Lower lobe of right lung (tissue), 2 donors: ENCODE measurements at regions not wholly inside any gene's neighbourhood (a gene's known extent, or its start where the extent isn't known, plus 50 kb on each side); places are given as distances from the start of the nearest gene placed in this dataset.

Source experiments
- ATAC-seq, 2 donors: fragments of 200-7000 bp; cut with Tn5 transposase; one replicate each; pipeline ENCODE4 v1.9.1; 2020 to 2022; ENCODE audit warnings: mild to moderate bottlenecking in 2 of 2, moderate library complexity in 2 of 2
- DNase-seq: peaks from one replicate; pipeline ENCODE4 v3.0.0-alpha.2; 2020
- H3K27ac ChIP-seq: fragments of 200-600 bp; one replicate; pipeline ENCODE4 v1.8.0; 2022
- H3K27me3 ChIP-seq: fragments of 200-600 bp; one replicate; pipeline ENCODE4 v1.8.0; 2022; ENCODE audit warnings: low read depth
- H3K36me3 ChIP-seq: fragments of 200-600 bp; one replicate; pipeline ENCODE4 v1.8.0; 2022; ENCODE audit warnings: mild to moderate bottlenecking
- H3K4me1 ChIP-seq: fragments of 200-600 bp; one replicate; pipeline ENCODE4 v1.8.0; 2022
- H3K4me3 ChIP-seq: fragments of 200-600 bp; one replicate; pipeline ENCODE4 v1.8.0; 2022; ENCODE audit warnings: mild to moderate bottlenecking
- H3K9me3 ChIP-seq: fragments of 200-600 bp; one replicate; pipeline ENCODE4 v1.8.0; 2022
- CTCF ChIP-seq: fragments of 200-600 bp; IDR thresholded peaks from one replicate; pipeline ENCODE4 v1.8.0; 2022; ENCODE audit warnings: antibody characterized with exemption, mild to moderate bottlenecking
- intact Hi-C: fragments of 100-400 bp; cut with DNase I; formaldehyde crosslinking; loops from one replicate; pipeline ENCODE4 v1.11.0; 2022
- donor health status: DM: no; HTN: yes; CAD: no; lungs with severe emphysema.

- no peaks in the 10 kb centered on the region for H3K9me3 ChIP-seq
- H3K27ac ChIP-seq, result no peak overlapping the region
- intact Hi-C loops, result no loop called here
- no peaks in the 10 kb centered on the region for H3K27me3 ChIP-seq
- DNase-seq (no peak), ATAC-seq (no peak)
- no peaks in the 10 kb centered on the region for H3K36me3 ChIP-seq
- no peak for TF ChIP-seq CTCF
- H3K4me3 ChIP-seq, result no peak overlapping the region
- H3K4me1 ChIP-seq, result no peaks in the 10 kb centered on the region
Observed at GRCh38 chr1:79726321-79726720, 719.8 kb upstream of the ADGRL4 start.

GRCh38 chr1:79716447-79716846 lies 709.9 kb upstream of the ADGRL4 start:
- no peaks in the 10 kb centered on the region for H3K27me3 ChIP-seq
- DNase-seq (no peak), ATAC-seq (no peak)
- intact Hi-C loops, result no loop called here
- TF ChIP-seq CTCF, result no peak
- no peak overlapping the region for H3K4me3 ChIP-seq
- no peaks in the 10 kb centered on the region for H3K36me3 ChIP-seq
- no peak overlapping the region for H3K27ac ChIP-seq
- H3K4me1 ChIP-seq, result no peaks in the 10 kb centered on the region
- no peaks in the 10 kb centered on the region for H3K9me3 ChIP-seq

GRCh38 chr1:79714664-79715063 lies 708.1 kb upstream of the ADGRL4 start:
- DNase-seq (no peak), ATAC-seq (no peak)
- Histone ChIP-seq H3K4me3 (no peak overlapping the region), H3K9me3 (no peaks in the 10 kb centered on the region), H3K27me3 (no peaks in the 10 kb centered on the region), H3K4me1 (no peaks in the 10 kb centered on the region), H3K27ac (no peak overlapping the region), H3K36me3 (no peaks in the 10 kb centered on the region)
- no peak for TF ChIP-seq CTCF
- intact Hi-C loops, result no loop called here

GRCh38 chr1:79711001-79711431 lies 704.5 kb upstream of the ADGRL4 start:
- no peak for TF ChIP-seq CTCF
- H3K27me3 ChIP-seq, result no peaks in the 10 kb centered on the region
- DNase-seq (no peak), ATAC-seq (no peak)
- no peaks in the 10 kb centered on the region for H3K4me1 ChIP-seq
- no peak overlapping the region for H3K27ac ChIP-seq
- H3K4me3 ChIP-seq, result no peak overlapping the region
- no peaks in the 10 kb centered on the region for H3K9me3 ChIP-seq
- H3K36me3 ChIP-seq, result no peaks in the 10 kb centered on the region
- intact Hi-C loops, result no loop called here

GRCh38 chr1:79708646-79709265 lies 702.2 kb upstream of the ADGRL4 start:
- Histone ChIP-seq H3K27me3 (no peaks in the 10 kb centered on the region), H3K36me3 (no peaks in the 10 kb centered on the region), H3K27ac (no peak overlapping the region), H3K4me1 (no peaks in the 10 kb centered on the region), H3K9me3 (no peaks in the 10 kb centered on the region), H3K4me3 (no peak overlapping the region)
- intact Hi-C loops, result no loop called here
- no peak for DNase-seq
- TF ChIP-seq CTCF, result no peak
- ATAC-seq, result no peak
